ENCODE measurements at regions not wholly inside any gene's neighbourhood (a gene's known extent, or its start where the extent isn't known, plus 50 kb on each side); places are given as distances from the start of the nearest gene placed in this dataset.
A peak's percentile ranks its signal among the peaks of the same experiment; 100 is the strongest.

DNA sequence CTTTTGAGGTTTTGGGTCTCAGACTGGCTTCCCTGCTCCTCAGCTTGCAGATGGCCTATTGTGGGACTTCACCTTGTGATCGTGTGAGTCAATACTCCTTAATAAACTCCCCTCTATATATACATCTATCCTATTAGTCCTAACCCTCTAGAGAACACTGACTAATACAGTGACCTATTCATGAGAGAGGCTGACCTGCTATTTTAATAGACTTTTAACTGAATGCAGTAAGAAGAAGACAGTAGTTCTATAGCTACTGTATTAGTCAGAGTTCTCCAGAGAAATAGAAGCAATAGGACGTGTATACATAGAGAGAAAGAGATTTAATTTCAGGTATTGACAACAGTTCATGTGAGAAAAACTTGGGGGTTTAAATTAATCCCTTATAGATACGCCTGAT is 53.3 kb upstream of the SMLR1 start:
- no peak for DNase-seq

GRCh38 chr6:130775411-130776012 is 51.7 kb upstream of the SMLR1 start:
- DNase-seq: peak; percentile 42

DNA sequence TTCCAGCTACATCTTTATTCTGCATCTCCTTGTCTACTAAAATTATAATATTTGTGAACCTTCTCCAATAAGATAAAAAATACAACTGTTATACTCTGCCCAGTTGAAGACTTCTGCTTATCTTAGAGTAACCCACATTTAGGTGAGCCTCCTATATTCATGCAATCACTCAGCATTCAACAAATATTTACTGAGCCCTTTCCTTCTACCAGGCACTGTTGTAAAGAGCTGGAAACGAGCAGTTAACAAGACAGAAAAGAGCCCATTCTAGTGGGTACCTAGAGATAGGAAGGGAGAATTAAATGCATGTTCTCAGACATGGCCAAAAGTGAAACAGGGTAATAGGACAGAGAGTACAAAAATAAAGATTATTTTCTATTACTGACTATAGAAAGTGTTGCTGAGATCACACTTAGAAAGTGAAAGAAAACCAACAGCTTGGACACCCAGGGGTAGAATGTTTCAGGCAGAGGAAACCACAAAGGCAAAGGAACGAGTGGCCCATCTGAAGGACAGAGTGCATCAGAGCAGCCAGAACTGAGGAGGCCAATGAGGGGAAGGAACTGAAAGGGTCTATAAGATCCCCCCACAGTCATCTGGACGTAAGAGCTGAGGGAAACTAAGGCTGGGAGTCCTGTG is 50.8 kb upstream of the SMLR1 start:
- peak; percentile 33 for DNase-seq

Measured in MV-4-11 (cell line).